ENCODE measurements at regions not wholly inside any gene's neighbourhood (a gene's known extent, or its start where the extent isn't known, plus 50 kb on each side); places are given as distances from the start of the nearest gene placed in this dataset.

DNA sequence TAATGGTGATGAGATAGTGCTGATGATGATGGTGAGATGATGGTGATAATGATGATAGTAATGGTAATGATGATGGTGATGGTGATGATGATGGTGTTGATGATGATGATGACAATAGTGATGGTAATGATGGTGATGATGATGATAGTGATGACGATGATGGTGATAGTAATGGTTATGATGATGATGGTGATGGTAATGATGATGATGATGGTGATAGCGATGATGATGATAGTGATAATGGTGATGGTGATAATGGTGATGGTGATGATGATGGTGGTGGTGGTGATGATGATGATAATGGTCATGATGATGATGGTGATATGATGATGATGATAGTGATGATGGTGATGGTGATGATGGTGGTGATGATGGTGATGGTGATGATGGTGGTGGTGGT is 384.6 kb downstream of the MATN1 start:
- no peak for DNase-seq (ENCODE audit: low read depth)
- peaks cover 14% of the 10 kb centered on the region for H3K27me3 ChIP-seq (ENCODE audit: control insufficient read depth, insufficient read depth, low read length)
- TF ChIP-seq CTCF (IDR thresholded peaks at IDR 0.05; ENCODE audit: insufficient read depth, low read length, poor library complexity, severe bottlenecking): no peak
- H3K4me3 ChIP-seq (ENCODE audit: low read depth, low read length): no peak overlapping the region
- H3K36me3 ChIP-seq (ENCODE audit: control insufficient read depth, insufficient read depth, low read length): no peaks in the 10 kb centered on the region

GRCh38 chr1:30337324-30337620 is 386.1 kb downstream of the MATN1 start:
- DNase-seq (ENCODE audit: low read depth): no peak
- no peaks in the 10 kb centered on the region for H3K36me3 ChIP-seq (ENCODE audit: control insufficient read depth, insufficient read depth, low read length)
- peaks cover 6% of the 10 kb centered on the region for H3K27me3 ChIP-seq (ENCODE audit: control insufficient read depth, insufficient read depth, low read length)
- TF ChIP-seq CTCF (IDR thresholded peaks at IDR 0.05; ENCODE audit: insufficient read depth, low read length, poor library complexity, severe bottlenecking): no peak
- H3K4me3 ChIP-seq (ENCODE audit: low read depth, low read length): no peak overlapping the region

DNA sequence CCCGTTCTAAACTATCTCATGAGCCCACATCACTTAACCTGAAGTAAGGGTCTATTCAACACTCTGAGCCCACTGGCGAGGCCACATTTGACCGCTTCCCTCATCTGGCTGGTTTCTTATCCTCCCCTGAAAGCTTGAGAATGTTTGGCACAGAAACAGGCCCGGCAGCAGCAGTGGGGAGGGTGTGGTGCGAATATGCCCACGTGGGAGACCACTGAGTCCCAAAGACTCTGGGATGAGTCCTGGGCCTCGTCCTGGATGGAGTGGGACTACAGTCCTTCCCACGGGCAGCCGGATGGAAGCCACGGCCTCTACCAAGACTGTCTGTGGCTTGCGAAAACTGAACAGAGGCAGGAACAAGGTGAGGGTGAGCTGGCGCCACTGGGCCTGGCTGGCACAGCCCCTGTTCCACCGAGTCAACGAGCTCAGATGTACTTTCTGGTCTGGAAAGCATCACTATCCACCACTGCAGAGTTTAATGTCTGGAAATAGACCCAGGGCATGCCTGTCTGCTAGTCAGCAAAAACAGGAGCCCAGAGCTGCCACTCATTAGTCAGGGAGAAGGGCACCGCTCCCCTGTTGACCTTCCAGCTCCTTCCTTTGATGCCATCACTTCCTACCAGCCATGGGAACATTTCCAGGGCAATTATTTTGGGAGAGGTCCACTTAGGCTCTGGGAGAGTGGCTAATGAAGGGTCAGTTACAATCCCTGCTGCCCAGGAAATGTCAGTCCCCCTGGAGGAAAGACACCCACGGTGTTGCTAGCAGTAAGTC is 386.6 kb downstream of the MATN1 start:
- H3K36me3 ChIP-seq (ENCODE audit: control insufficient read depth, insufficient read depth, low read length): no peaks in the 10 kb centered on the region
- H3K4me3 ChIP-seq (ENCODE audit: low read depth, low read length): no peak overlapping the region
- DNase-seq (ENCODE audit: low read depth): no peak
- H3K27me3 ChIP-seq (ENCODE audit: control insufficient read depth, insufficient read depth, low read length): peaks cover 4% of the 10 kb centered on the region
- TF ChIP-seq CTCF (IDR thresholded peaks at IDR 0.05; ENCODE audit: insufficient read depth, low read length, poor library complexity, severe bottlenecking): no peak

GRCh38 chr1:30335997-30336390 is 387.4 kb downstream of the MATN1 start:
- no peaks in the 10 kb centered on the region for H3K36me3 ChIP-seq (ENCODE audit: control insufficient read depth, insufficient read depth, low read length)
- no peak for DNase-seq (ENCODE audit: low read depth)
- no peak overlapping the region for H3K4me3 ChIP-seq (ENCODE audit: low read depth, low read length)
- no peaks in the 10 kb centered on the region for H3K27me3 ChIP-seq (ENCODE audit: control insufficient read depth, insufficient read depth, low read length)
- no peak for TF ChIP-seq CTCF (IDR thresholded peaks at IDR 0.05; ENCODE audit: insufficient read depth, low read length, poor library complexity, severe bottlenecking)

- TF ChIP-seq CTCF (IDR thresholded peaks at IDR 0.05; ENCODE audit: insufficient read depth, low read length, poor library complexity, severe bottlenecking): no peak
- DNase-seq (ENCODE audit: low read depth): no peak
- Histone ChIP-seq H3K27me3 (ENCODE audit: control insufficient read depth, insufficient read depth, low read length) (no peaks in the 10 kb centered on the region), H3K4me3 (ENCODE audit: low read depth, low read length) (no peak overlapping the region), H3K36me3 (ENCODE audit: control insufficient read depth, insufficient read depth, low read length) (no peaks in the 10 kb centered on the region)
Measured at GRCh38 chr1:30335389-30335996, 387.9 kb downstream of the MATN1 start.

GRCh38 chr1:30334767-30335166 is 388.6 kb downstream of the MATN1 start:
- no peak for TF ChIP-seq CTCF (IDR thresholded peaks at IDR 0.05; ENCODE audit: insufficient read depth, low read length, poor library complexity, severe bottlenecking)
- Histone ChIP-seq H3K36me3 (ENCODE audit: control insufficient read depth, insufficient read depth, low read length) (no peaks in the 10 kb centered on the region), H3K27me3 (ENCODE audit: control insufficient read depth, insufficient read depth, low read length) (peaks cover 2% of the 10 kb centered on the region), H3K4me3 (ENCODE audit: low read depth, low read length) (no peak overlapping the region)
- DNase-seq (ENCODE audit: low read depth): no peak

Data from kidney epithelial cell (primary cell).